ENCODE measurements at regions not wholly inside any gene's neighbourhood (a gene's known extent, or its start where the extent isn't known, plus 50 kb on each side); places are given as distances from the start of the nearest gene placed in this dataset.

DNA sequence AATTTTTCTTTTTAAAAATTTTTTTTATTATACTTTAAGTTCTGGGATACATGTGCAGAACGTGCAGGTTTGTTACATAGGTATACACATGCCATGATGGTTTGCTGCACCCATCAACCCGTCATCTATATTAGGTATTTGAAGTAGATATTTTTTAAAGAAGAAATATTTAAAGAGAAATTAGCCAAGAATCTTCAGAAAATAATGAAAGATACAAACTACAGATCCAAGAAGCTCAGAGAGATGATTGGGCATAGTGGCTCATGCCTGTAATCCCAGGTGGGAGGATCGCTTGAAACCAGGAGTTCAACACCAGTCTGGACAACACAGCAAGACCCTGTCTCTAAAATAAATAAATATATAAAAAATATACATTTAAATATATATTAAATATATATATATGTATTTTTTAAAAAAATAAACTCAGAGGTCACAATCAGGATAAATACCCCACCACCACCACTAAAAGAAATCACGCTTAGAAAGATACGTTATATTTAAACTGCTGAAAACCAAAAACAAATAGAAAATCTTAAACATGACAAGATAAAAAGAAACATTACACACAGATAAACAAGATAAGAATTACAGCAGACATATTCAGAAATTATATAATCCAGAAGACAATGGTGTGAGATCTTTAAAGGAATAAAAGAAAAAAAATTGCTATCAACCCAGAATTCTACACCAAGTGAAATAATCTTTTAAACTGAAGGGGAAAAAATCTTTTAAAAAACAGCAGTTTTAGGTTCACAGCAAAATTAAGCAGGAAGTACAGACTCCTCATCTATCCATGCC is 57.5 kb downstream of the CSF2 start:
- H3K4me3 Mint-ChIP-seq = no peak overlapping the region
- peaks cover 6% of the 10 kb centered on the region for H3K27me3 Mint-ChIP-seq (ENCODE audit: low read depth)

DNA sequence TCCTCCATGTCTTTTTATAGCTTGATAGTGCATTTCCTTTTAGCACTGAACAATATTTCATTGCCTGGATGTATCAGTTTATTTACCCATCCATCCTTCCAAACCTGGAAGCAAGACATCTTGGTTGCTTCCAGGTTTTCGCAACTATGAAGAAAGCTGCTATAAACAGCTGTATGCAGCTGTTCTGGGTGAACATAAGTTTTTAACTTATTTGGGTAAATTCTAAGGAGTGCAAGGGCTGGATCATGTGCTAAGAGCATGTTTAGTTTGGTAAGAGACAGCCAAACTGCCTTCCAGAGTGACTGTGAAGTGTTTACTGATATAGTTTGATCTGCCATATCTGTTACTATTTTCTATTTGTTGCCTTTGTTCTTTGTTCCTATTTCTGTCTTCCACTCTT is 58.5 kb downstream of the CSF2 start:
- Mint-ChIP-seq H3K4me3 (no peak overlapping the region), H3K27me3 (ENCODE audit: low read depth) (peaks cover 6% of the 10 kb centered on the region), H3K27ac (no peak overlapping the region), H3K36me3 (ENCODE audit: low read depth) (no peaks in the 10 kb centered on the region), H3K4me1 (no peaks in the 10 kb centered on the region), H3K9me3 (peaks cover 15% of the 10 kb centered on the region)
- TF ChIP-seq, protein P1, sequence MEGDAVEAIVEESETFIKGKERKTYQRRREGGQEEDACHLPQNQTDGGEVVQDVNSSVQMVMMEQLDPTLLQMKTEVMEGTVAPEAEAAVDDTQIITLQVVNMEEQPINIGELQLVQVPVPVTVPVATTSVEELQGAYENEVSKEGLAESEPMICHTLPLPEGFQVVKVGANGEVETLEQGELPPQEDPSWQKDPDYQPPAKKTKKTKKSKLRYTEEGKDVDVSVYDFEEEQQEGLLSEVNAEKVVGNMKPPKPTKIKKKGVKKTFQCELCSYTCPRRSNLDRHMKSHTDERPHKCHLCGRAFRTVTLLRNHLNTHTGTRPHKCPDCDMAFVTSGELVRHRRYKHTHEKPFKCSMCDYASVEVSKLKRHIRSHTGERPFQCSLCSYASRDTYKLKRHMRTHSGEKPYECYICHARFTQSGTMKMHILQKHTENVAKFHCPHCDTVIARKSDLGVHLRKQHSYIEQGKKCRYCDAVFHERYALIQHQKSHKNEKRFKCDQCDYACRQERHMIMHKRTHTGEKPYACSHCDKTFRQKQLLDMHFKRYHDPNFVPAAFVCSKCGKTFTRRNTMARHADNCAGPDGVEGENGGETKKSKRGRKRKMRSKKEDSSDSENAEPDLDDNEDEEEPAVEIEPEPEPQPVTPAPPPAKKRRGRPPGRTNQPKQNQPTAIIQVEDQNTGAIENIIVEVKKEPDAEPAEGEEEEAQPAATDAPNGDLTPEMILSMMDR (IDR thresholded peaks at IDR 0.05; ENCODE audit: unreplicated experiment in 3 of 3) = no peak

More for the DNA sequence above, 57.5 kb downstream of the CSF2 start:
- Mint-ChIP-seq H3K36me3 (ENCODE audit: low read depth) (no peaks in the 10 kb centered on the region), H3K9me3 (peaks cover 13% of the 10 kb centered on the region), H3K27ac (no peak overlapping the region), H3K4me1 (no peaks in the 10 kb centered on the region)
- TF ChIP-seq, protein P1 (IDR thresholded peaks at IDR 0.05; ENCODE audit: unreplicated experiment in 3 of 3) = no peak

DNA sequence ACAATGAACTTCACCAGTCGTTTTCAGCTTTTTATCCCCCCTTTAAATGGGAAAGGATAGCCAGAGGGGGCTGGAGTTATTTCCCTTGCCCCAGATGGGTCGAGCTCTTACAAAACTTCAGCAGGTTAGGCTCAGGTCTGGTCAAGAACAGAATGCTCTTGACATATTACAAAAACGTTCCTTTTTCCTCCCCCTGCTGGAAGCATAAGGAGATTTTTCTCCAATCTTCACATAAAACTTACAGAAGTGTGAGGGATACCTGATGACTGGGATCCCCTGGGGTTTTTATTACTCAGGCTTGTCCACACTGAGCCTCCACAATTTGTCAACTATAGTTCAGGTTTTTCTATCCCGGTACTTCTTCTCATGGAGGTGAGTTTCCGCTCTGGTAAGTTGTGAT is 60.8 kb downstream of the CSF2 start:
- Mint-ChIP-seq H3K36me3 (ENCODE audit: low read depth) (no peaks in the 10 kb centered on the region), H3K27me3 (ENCODE audit: low read depth) (peaks cover 4% of the 10 kb centered on the region), H3K9me3 (peaks cover 12% of the 10 kb centered on the region), H3K27ac (no peak overlapping the region), H3K4me1 (no peaks in the 10 kb centered on the region), H3K4me3 (no peak overlapping the region)
- TF ChIP-seq, protein P1 (IDR thresholded peaks at IDR 0.05; ENCODE audit: unreplicated experiment in 3 of 3) = peak in 2 of 3 experiments; percentile 10 to 12

DNA sequence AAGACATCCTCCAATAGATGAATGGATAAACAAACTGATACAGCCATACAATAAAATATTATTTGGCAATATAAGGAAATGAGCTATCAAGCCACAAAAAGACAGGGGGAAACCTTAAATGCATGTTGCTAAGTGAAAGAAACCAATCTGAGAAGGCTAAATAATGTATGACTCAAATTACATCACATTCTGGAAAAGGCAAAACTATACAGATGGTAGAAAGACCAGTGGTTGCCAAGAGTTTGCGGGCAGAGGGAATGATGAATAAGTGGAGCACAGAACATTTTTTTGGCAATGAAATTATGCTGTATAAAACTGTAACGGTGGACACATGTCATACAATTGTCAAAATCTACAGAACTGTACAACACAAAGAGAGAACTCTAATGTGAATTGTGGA is 63.3 kb downstream of the CSF2 start:
- Mint-ChIP-seq H3K4me1 (no peaks in the 10 kb centered on the region), H3K4me3 (no peak overlapping the region), H3K9me3 (peaks cover 18% of the 10 kb centered on the region), H3K27ac (no peak overlapping the region), H3K27me3 (ENCODE audit: low read depth) (peaks cover 3% of the 10 kb centered on the region), H3K36me3 (ENCODE audit: low read depth) (no peaks in the 10 kb centered on the region)
- TF ChIP-seq, protein P1 (IDR thresholded peaks at IDR 0.05; ENCODE audit: unreplicated experiment in 3 of 3) = no peak

DNA sequence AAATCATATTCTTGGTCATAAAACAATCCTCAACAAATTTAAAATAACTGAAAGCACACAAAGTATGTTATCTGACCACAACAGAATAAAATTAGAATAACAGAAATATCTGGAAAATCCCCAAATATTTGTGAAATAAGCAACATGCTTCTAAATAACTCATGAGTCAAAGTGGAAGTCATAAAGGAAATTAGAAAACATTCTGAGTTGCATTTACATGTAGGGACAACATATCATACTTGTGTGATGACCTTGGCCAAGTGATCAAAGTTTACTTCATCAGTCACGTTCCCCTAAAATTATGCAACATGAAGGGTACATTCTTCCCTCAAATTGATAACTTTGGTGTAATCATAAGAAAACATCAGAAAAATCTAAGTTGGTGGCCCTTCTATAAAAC is 64.7 kb downstream of the CSF2 start:
- H3K9me3 Mint-ChIP-seq = peaks cover 22% of the 10 kb centered on the region
- no peaks in the 10 kb centered on the region for H3K36me3 Mint-ChIP-seq (ENCODE audit: low read depth)
- no peaks in the 10 kb centered on the region for H3K27me3 Mint-ChIP-seq (ENCODE audit: low read depth)
- TF ChIP-seq, protein P1 (IDR thresholded peaks at IDR 0.05; ENCODE audit: unreplicated experiment in 3 of 3) = no peak
- H3K4me1 Mint-ChIP-seq = no peaks in the 10 kb centered on the region
- H3K27ac Mint-ChIP-seq = no peak overlapping the region
- H3K4me3 Mint-ChIP-seq = no peak overlapping the region
